ENCODE measurements at regions not wholly inside any gene's neighbourhood (a gene's known extent, or its start where the extent isn't known, plus 50 kb on each side); places are given as distances from the start of the nearest gene placed in this dataset.

GRCh38 chr18:27314996-27315395 lies 129.9 kb upstream of the CHST9 start (continued):
- TF ChIP-seq CREB5 (CRISPR knock-in tag; IDR thresholded peaks at IDR 0.05; ENCODE audit: low read depth) (no peak), CSDC2 (CRISPR knock-in tag; IDR thresholded peaks at IDR 0.05) (no peak), BACH2 (CRISPR knock-in tag; IDR thresholded peaks at IDR 0.05; ENCODE audit: borderline replicate concordance) (no peak), RARB (CRISPR knock-in tag; IDR thresholded peaks at IDR 0.05) (no peak), PPARA (CRISPR knock-in tag; IDR thresholded peaks at IDR 0.05; ENCODE audit: borderline replicate concordance) (no peak)
- TF ChIP-seq, protein P1, sequence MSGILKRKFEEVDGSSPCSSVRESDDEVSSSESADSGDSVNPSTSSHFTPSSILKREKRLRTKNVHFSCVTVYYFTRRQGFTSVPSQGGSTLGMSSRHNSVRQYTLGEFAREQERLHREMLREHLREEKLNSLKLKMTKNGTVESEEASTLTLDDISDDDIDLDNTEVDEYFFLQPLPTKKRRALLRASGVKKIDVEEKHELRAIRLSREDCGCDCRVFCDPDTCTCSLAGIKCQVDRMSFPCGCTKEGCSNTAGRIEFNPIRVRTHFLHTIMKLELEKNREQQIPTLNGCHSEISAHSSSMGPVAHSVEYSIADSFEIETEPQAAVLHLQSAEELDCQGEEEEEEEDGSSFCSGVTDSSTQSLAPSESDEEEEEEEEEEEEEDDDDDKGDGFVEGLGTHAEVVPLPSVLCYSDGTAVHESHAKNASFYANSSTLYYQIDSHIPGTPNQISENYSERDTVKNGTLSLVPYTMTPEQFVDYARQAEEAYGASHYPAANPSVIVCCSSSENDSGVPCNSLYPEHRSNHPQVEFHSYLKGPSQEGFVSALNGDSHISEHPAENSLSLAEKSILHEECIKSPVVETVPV (CRISPR knock-in tag; IDR thresholded peaks at IDR 0.05), result no peak

GRCh38 chr18:27313678-27314077 lies 128.6 kb upstream of the CHST9 start:
- no peak for TF ChIP-seq BACH2 (CRISPR knock-in tag; IDR thresholded peaks at IDR 0.05; ENCODE audit: borderline replicate concordance)
- no peak for TF ChIP-seq ARNTL (CRISPR knock-in tag; IDR thresholded peaks at IDR 0.05; ENCODE audit: borderline replicate concordance, low read depth)
- TF ChIP-seq, protein P2, sequence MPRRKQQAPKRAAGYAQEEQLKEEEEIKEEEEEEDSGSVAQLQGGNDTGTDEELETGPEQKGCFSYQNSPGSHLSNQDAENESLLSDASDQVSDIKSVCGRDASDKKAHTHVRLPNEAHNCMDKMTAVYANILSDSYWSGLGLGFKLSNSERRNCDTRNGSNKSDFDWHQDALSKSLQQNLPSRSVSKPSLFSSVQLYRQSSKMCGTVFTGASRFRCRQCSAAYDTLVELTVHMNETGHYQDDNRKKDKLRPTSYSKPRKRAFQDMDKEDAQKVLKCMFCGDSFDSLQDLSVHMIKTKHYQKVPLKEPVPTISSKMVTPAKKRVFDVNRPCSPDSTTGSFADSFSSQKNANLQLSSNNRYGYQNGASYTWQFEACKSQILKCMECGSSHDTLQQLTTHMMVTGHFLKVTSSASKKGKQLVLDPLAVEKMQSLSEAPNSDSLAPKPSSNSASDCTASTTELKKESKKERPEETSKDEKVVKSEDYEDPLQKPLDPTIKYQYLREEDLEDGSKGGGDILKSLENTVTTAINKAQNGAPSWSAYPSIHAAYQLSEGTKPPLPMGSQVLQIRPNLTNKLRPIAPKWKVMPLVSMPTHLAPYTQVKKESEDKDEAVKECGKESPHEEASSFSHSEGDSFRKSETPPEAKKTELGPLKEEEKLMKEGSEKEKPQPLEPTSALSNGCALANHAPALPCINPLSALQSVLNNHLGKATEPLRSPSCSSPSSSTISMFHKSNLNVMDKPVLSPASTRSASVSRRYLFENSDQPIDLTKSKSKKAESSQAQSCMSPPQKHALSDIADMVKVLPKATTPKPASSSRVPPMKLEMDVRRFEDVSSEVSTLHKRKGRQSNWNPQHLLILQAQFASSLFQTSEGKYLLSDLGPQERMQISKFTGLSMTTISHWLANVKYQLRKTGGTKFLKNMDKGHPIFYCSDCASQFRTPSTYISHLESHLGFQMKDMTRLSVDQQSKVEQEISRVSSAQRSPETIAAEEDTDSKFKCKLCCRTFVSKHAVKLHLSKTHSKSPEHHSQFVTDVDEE (CRISPR knock-in tag; IDR thresholded peaks at IDR 0.05), result no peak
- no peak for TF ChIP-seq ZC3H10 (CRISPR knock-in tag; IDR thresholded peaks at IDR 0.05)
- no peak for TF ChIP-seq ZNF70 (CRISPR knock-in tag; IDR thresholded peaks at IDR 0.05)
- no peak for TF ChIP-seq ESRRG (CRISPR knock-in tag; IDR thresholded peaks at IDR 0.05)
- TF ChIP-seq POU6F1 (CRISPR knock-in tag; IDR thresholded peaks at IDR 0.05; ENCODE audit: borderline replicate concordance, low read depth), result no peak
- no peak for TF ChIP-seq GLIS3 (CRISPR knock-in tag; IDR thresholded peaks at IDR 0.05)
- TF ChIP-seq, protein P1 (CRISPR knock-in tag; IDR thresholded peaks at IDR 0.05), result no peak
- no peak for TF ChIP-seq CREB5 (CRISPR knock-in tag; IDR thresholded peaks at IDR 0.05; ENCODE audit: low read depth)
- TF ChIP-seq CSDC2 (CRISPR knock-in tag; IDR thresholded peaks at IDR 0.05), result no peak
- no peak for ATAC-seq

DNA sequence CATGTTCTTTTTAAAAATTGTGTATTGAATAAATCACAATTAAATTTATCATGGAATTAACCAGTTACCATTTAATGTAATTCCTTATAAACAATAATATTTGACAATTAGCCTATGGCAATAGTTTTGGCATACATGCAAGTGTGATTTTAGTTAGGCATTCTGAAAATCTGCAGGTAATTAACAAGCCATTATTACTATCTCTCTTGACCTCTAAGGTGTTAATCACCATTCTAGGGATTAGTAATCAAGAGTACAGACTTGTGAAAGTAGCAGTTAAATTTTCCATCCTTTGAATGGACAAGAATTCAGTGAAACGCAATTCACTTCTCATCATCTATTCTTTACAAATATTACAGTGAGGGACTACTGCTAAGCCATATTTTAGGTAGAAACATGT lies 127.7 kb upstream of the CHST9 start:
- TF ChIP-seq OSR1 (CRISPR knock-in tag; IDR thresholded peaks at IDR 0.05) (no peak), ZNF565 (CRISPR knock-in tag; conservative IDR thresholded peaks at IDR 0.05; ENCODE audit: low read depth) (no peak), TOX (CRISPR knock-in tag; IDR thresholded peaks at IDR 0.05; ENCODE audit: borderline replicate concordance) (no peak)
- ATAC-seq, result no peak

DNA sequence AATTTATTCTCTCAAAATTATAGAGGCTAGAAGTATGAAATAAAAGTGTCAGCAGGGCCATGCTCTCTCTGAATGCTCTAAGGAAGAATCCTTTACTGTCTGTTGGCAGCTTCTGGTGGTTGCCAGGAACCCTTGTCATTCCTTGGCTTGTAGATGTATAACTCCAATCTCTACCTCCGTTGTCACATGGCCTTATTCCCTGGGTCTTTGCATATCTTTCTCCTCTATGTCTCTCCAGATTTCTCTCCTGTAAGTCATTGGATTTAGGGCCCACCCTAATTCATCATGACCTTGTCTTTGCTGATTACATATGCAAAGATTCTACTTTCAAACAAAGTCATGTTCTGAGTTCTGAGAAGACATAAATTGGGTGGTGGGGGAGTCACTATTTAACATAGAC lies 127.0 kb upstream of the CHST9 start:
- TF ChIP-seq ZNF8 (CRISPR knock-in tag; IDR thresholded peaks at IDR 0.05) (no peak), ISL1 (CRISPR knock-in tag; IDR thresholded peaks at IDR 0.05) (no peak), OSR1 (CRISPR knock-in tag; IDR thresholded peaks at IDR 0.05) (no peak)
- ATAC-seq, result no peak
